HG02981 (cell line): ENCODE measurements at regions not wholly inside any gene's neighbourhood (a gene's known extent, or its start where the extent isn't known, plus 50 kb on each side); places are given as distances from the start of the nearest gene placed in this dataset.

Experiments used
- ATAC-seq: cut with Tn5 transposase; IDR thresholded peaks from one replicate; pipeline ENCODE4 v1.9.1; 2021; ENCODE audit warnings: mild to moderate bottlenecking, moderate library complexity; ENCODE audit not compliant: unreplicated experiment

DNA sequence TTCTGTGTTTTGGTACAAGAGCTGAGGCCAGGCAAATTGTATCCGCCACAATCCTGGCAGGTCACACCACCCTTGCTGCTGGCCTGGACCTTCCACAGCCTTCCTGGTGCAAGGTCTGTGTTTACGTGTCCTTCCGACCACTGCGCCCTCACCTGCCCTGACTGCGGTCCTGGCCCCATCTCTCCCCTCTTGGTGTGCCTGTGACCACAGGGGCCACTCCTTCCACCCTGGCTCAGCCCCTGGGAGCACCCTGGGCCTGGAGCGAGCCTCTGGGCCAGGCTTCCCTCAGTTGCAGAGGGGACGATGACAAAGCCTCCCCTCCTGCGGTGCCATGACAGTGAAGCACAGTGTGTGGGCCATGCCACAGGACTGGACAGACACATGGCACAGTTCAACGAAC is 104.5 kb downstream of the PLXNA1 start:
- ATAC-seq, result no peak

DNA sequence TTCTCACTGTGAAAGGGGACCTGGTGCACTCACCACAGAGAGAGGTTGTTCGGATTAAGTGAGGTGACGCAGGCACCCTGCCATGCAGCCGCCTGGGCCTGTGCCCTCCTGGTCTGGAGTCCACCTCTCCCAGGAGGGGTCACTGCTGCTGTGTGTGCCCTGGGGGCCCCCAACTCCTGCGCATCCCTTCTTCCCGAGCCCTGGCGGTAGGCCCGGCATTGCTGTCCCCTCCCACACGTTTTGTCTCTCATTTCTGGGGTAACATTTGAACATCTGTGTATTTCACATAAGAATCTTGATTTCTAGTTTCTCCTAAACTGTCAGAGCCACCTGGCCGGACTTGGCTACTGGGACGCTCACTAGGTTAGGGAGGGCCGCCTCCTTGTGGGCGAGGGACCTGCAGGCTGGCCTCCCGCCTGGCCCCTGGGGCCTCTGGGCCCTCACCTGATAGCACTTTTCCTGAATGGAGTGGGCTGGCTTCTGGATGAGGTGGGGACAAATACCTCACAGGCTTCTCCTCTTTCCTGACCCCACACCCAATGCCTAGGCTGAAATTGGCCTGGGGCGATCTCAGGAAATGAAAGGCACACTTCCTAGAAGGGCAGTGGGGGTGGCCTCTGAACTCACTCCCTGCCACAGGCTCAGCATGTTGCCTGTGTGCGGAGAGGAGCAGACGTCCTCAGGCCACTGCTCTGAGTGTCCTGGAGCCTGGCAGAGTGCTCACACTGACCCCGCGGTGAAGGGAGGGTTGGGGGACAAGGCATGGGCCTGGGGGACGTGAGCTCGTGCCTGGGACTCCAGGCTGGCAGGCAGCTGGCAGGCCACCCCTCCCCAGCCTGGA is 104.2 kb upstream of the PRR23E start:
- no peak for ATAC-seq

DNA sequence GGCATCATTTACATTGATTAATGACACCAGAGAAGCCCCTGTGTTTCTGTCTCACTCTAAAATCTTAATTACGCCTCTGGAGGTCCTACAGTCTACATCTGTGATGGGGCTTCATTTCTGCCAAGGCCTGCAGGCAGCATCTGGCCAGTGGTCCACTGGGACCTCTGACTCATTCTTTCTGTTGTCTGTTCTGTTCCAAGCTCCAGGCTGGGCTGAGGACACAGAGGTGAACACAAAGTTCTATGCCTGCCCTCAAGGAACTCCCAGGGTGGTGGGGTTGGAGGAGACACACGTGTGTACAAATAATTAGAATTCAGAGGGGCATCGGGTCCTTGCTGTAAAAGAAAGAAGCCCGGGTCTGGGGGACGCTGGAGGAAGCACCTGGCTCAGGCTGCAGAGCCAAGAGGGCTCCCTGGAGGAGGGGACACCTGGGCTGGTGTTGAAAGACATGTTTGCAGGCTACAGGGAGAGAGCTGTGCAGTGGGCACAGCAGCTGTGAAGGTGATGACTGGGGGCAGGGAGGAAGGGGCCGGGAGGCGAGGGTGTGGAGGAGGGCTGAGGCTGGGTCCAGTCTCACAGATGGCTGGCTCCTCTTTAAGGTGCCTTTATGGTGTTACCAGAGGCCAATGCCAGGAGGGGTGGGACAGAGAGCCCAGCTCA is 103.3 kb upstream of the PRR23E start:
- ATAC-seq, result no peak

DNA sequence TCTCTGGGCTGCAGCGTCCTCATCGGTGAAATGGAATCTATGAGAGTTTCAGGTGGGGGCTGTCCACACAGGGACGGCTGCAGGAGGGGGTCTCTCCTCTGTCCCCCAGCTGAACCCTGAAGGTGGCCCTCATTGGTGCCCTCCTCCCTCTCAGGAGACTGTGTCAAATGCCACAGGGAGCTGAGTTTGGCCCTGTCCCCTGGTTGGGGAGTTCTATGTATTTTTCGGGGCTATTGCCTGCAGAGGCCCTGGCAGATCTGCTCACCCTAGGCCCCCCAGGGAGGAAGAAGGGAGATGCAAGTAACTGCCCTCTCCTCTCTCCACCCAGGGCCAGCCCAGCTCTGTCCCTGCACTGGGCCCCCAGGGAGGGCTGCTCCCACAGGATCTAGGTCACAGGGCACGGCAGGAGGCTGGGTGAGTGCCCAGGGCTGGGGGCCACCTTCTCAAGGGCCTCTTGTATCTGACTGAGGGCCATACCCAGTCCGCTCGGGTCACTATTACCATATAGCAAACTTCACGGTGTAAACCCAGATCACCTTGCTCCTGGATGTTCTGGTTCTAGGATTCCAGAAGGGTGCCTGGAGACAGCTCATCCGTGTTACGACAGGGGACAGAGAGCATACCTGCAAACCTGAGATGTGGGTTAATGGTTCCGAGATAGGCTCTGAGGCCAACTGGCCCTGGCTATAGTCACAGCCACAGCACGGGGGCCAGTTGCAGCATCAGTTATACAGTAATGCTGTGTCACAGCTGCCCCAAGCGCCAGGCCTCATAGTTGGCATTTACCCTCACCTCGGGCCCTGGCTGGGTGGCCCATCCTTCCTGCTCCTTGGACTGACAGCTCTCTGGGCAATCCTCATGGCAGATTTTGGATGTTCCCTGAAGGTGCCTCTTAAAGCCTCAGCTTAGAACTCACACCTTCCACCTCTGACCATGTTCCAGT is 102.4 kb upstream of the PRR23E start:
- ATAC-seq, result no peak

DNA sequence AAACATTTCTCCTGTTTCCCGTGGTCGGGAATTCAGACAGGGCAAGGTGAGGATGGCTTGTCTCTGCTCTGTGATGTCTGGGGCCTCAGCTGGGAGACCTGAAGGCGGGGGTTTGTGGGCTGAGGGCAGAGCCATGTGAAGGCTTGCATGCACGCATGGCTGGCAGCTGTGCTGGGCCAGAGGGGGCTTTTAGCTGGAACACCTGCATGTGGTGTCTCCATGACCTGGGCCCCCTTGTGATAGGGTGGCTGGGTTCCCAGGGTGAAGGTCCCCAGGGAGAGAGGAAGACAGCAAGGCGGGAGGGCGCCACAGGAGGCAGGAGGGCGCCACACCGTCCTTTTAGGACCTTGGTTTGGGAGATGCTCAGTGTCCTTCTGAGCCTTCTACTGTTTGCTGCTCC is 101.6 kb upstream of the PRR23E start:
- ATAC-seq, result no peak

DNA sequence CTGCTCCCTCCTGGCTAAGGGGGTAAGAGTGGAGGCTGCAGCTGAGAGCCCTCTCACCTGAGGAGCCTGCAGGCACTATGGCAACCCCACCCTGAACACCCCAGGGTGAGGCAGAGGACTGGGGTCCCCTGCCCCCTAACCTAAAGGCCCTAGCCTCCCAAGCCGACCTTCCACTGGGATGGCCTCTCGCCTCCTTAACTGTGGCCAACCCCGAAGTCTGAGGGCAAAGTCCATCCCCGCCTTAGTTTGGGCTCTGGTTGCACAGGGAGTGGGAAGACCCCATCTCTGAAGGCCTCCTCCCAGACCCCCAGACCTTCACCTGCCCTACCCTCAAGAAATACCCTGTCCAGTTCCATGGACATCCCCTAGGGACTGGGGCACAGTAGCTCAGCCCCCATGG is 100.6 kb upstream of the PRR23E start:
- no peak for ATAC-seq

DNA sequence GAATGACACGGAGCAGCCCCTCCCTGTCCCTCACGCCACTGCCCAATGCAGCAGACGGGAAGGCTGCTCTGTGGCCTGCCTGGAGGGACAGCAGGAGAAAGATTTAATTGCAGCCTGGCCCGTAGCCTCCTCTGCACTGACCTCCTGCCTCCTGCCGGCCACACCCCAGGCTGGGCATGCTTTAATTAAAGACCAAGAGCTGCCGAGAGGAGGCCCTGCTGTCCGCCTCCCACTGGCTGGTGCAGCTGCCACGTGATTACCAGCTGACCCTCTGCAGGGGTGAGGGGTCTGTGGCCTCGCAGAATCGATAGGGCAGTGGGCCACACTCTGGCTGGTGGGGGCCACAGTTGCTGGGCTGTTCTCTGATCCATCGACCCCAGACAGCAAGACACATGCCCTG is 100.2 kb upstream of the PRR23E start:
- ATAC-seq, result no peak

DNA sequence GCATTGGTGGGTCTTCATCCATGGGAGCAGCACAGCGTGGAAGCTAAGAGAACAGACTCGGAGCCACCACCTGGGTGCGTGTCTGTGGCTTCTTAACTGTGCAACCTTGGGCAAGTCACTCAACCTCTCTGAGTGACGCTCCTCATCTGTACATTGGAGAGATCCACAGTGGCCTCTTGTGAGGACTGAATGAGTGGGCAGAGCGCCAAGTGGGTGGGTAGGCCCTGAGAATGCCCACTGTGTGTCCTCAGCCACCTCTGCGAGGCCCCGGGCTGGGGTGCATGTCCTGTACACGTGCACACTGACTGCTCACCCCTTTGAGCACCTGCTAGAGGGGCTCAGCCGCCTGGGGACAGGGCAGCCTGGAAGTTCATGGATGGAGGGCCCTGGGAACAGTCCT is 99.6 kb upstream of the PRR23E start:
- ATAC-seq, result no peak

DNA sequence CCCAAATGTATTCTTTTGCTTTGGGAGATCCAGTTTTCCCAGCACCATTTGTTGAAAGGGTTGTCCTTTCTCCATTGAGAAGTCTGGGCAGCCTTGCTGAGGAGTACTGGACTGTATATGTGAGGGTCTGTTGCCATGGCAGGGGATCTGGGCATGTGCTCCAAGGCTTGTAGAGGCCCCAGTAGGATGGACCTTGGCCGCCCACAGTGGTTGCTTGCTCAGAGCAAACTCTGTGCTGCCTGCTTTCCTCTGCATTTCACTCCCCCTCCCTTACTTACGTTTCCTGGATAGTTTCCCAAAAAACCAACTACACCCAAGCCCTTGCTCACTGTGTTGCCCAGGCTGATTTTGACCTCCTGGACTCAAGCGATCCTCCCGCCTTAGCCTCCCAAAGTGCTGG is 97.2 kb upstream of the PRR23E start:
- ATAC-seq, result no peak

DNA sequence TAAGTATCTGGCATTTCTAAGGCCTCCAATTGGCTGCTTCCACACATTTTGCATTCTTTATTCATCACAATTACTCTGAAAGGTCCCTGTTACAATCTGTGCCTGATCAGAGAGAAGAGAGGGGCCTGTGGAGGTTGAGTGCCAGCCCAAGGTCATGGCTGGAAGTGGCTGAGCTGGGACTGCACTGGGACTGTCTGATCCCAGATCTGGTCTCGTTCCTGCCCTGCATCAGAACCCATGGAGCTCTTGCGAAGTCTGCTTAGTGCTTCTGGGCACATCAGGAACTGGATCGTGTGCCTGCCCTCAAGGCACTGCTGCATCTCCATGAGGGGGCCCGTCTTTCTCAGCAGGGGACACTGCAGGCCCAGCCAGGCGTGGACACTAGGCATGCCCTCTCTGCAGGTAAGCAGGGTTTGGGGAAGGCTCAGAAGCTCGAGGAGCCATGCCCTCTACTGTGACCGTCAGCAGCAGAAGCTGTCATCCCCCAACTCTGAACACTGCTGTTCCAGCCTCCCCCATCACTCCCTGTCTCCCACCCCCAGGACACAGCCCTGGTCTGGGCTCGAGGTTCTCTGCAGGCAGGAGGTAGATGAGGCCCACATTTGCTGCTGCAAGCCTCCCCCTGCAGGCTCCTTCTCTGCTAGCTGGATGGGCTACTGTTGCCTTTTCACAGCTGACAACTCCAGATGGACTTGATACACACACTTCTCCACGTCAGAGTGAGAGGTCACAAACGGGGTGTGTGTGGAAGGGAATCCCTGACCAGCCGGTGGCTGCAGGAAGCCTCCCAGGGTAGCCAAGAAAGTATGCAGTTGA is 96.5 kb upstream of the PRR23E start:
- ATAC-seq, result no peak

DNA sequence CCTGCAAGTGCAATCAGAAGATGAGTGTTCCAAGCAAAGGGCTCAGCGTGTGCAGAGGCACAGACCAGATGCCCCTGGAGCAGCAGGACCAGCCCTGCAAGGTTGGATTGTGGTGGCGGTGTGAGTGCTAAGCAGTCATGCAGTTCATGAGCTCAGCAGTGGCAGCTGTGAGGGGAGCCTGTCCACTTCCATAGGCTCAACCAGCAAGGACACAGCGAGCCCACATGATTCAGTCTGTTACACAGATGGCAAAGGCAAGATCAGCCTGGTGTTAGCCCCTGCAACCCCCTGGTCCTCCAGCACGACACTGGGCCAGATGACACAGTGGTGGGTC is 95.9 kb upstream of the PRR23E start:
- no peak for ATAC-seq

DNA sequence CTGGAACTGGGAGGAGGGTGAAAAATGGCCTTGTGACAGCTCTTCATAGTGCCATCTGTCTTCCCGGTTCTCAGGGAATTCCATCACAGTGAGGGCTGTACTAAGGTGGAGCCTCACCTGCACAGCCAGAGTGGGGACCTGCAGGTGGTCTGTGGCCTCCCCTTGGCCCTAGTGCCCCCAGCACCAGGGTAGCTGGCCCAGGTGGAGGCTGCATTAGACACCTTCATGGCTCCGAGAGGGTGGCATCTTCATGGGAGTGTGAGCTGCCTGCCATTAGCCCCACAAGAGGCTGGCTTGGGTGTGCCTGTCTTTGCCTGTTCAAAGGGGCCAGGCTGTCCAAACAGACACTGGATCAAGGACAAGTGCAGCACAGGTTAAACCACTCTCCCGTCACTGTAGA is 95.5 kb upstream of the PRR23E start:
- ATAC-seq, result no peak

DNA sequence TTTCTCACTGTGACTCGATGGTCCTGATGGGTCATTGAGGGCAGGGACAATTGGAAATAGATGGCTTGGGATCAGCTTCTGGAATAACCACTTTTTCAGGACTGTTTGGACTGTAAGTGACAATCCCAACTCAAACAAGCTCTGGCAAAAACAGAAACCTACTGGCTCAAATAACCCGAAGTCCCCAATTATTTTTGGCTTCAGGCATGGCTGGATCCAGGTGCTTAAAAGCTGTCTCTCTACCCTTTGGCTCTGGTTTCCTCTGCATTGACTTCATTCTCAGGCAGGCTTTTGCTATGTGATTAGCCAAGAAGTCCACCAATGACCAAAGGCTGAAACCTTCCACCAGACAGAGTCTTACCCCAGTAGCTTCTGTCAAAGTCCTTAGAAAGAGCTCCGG is 92.9 kb upstream of the PRR23E start:
- ATAC-seq, result no peak

DNA sequence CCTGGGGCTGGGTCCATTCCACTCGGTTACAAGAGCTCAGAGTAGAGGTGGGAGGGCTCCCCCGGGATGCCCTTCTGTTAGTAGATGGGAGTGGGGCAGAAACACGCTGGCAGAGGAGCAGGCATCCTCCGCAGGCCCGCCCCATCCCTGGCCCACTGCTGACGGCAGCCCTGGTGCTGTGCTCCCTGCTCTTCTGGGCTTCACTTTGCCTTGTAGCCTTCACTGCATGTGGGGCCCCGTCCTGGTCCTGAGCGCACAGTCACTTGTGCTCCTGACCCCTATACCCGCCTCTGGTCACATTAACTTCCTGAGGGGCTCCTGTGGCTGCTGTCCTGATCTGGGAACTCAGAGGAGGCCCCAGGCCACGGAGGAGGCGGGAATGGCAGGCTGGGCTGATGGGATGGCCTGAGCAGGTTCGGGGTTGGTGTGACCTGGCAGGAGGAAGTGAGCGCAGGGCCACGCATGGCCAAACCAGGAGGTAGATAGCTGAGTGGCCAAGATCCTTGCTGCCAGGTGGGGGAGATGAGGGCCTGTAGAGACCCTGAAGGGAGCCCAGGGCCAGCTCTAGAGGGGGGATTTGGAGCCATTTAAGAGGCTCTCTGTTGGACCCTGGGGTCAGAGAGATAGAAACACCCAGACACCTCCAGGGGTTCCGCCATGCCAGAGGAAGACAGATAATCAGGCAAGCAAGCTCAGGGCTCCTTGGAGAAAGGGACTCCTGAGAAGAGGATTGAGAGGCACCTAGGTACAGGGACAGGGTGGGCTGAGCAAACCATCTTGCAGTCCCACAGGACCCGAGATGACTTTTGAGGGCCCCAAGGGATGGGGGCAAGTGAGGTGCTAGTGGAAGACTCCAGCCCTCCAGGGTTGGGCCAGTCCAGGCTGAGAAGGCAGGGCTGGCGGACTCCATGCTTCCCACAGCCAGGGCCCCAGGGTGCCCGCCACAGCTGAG is 92.2 kb upstream of the PRR23E start:
- ATAC-seq, result no peak

DNA sequence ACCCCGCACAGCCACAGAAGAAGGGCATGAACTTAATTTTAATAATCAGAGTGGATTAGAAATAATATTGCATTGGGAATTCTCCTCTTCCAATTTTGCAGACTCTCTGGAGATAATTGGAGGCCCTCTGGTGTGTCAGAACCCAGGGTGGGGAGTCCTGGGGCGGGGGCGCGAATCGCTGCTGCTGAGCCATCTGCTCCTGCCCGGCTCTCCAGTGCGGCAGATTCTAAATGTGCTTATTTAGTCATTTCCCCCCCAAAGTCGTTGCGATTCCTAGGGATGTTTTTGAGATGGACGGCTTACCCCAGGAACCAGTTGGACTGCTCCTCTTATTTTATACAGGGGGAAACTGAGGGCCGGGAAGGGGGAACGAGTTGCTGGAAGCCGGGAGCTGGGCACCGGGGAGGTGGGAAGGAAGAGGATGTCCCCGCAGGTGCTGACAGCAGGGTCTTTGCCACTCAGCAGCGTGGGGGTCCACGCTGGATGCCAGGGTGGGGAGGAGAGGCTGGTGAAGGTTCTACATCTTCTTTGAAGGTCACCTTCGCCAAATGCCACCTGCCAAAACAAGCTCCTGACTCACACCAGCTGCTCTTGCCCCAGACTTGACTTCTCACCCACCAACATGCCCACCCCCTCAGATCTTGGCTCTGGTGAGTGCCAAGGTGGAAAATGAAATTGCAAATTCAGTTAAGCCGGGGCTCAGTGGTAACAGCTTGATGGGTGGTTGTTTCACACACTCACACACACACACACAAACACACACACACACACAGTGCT is 91.3 kb upstream of the PRR23E start:
- ATAC-seq, result no peak

DNA sequence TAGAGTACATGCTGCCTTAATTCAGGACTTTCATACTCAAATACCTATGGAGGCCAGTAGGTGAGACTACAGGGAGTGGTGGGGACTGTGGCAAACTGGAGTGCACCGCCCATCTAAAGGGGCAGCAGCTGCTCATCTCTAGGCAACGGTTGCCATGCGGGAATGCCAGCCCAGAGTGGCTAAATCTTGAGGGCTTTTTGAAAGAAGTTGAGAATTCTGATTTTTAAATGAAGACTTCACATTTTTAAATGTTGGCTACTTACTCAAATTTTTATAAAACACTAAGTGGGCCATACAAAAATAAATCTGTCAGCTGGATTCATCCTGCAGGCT is 90.8 kb upstream of the PRR23E start:
- no peak for ATAC-seq

DNA sequence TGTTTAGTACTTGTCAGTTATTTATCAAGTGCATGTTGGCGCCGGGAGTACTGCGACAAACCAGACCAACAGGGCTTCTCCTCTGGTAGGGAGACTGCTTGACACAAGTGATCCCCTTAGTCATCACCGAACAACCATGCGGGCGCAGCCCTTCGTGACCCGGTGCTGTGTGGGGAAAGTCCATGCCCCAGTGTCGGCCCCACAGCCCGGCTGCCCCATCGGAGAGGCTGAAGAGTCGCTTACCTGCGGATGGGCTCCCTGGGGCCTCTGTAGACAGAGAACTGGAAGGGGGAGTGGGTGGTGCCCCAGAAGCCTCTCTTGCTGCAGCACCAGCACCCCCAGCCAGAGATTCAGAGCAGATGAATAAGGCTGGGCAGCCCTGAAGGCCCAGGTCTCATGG is 90.3 kb upstream of the PRR23E start:
- ATAC-seq, result no peak

DNA sequence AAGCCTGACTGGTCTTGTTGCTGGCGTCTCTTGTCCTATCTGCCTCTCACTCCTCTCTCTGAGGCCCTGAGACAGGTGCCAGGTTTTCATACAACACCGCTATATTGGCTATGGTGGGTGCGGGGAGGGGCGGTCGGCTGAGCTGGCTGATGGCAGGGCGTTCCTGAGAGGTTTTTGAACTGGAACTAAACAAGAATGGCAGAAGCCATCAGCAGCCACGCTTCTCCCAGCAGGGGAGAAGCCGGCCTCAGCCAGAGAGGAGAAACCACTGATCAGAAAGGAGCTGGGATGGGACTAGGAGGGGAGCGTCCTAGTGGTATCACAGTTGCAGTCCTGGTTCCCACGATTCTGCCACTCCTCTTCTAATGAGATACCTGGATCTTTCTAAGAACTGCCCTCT is 89.9 kb upstream of the PRR23E start:
- no peak for ATAC-seq

DNA sequence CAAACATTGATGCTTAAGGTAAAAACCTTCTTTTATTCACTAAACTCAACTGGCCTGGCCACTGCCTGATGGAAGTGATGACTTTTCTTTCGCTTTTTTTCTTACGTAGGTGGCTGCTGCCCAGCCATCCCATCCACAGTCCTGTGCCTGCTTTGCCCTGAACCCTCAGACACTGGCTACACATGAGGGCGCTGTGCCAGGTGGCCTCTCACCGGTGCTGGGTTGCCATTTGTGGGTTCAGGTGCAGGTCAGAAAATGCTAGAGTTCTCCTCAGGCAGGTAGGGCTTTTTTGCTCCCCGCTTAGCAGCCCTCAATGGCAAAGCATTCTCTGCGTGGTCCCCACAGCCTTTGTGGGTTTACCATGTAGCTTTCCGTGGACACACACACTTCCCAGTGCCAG is 88.3 kb upstream of the PRR23E start:
- no peak for ATAC-seq
